ENCODE measurements at regions not wholly inside any gene's neighbourhood (a gene's known extent, or its start where the extent isn't known, plus 50 kb on each side); places are given as distances from the start of the nearest gene placed in this dataset.
A peak's percentile ranks its signal among the peaks of the same experiment; 100 is the strongest.

GRCh38 chr17:14739656-14740431 is 439.0 kb downstream of the HS3ST3B1 start:
- Mint-ChIP-seq H3K36me3 (ENCODE audit: low read depth) (no peaks in the 10 kb centered on the region), H3K27ac (no peak overlapping the region), H3K4me1 (peaks cover 6% of the 10 kb centered on the region), H3K4me3 (no peak overlapping the region), H3K9me3 (no peaks in the 10 kb centered on the region), H3K27me3 (ENCODE audit: insufficient read depth) (no peaks in the 10 kb centered on the region)
- WGBS, 2 experiments (ENCODE audit: insufficient coverage in 1 of 2, insufficient read length in 1 of 2), result 94 to 97% methylated on average over 5 to 6 of the region's 8 CpGs
- H3K9ac ChIP-seq (ENCODE audit: extremely low read depth, low read length, poor library complexity, severe bottlenecking), result no peak overlapping the region
- no peaks in the 10 kb centered on the region for H3K4me1 ChIP-seq (ENCODE audit: control insufficient read depth, insufficient read depth, low read length)
- peak; percentile 39 for DNase-seq
- no peaks in the 10 kb centered on the region for H3K27me3 ChIP-seq (ENCODE audit: control insufficient read depth, insufficient read depth, low read length, poor library complexity, severe bottlenecking)
- H3K4me3 ChIP-seq (ENCODE audit: low read length), result no peak overlapping the region
- H3K27ac ChIP-seq (ENCODE audit: low read depth, low read length), result no peak overlapping the region
- H3K9me3 ChIP-seq (ENCODE audit: control insufficient read depth, low read length), result no peaks in the 10 kb centered on the region
- TF ChIP-seq, protein P1, sequence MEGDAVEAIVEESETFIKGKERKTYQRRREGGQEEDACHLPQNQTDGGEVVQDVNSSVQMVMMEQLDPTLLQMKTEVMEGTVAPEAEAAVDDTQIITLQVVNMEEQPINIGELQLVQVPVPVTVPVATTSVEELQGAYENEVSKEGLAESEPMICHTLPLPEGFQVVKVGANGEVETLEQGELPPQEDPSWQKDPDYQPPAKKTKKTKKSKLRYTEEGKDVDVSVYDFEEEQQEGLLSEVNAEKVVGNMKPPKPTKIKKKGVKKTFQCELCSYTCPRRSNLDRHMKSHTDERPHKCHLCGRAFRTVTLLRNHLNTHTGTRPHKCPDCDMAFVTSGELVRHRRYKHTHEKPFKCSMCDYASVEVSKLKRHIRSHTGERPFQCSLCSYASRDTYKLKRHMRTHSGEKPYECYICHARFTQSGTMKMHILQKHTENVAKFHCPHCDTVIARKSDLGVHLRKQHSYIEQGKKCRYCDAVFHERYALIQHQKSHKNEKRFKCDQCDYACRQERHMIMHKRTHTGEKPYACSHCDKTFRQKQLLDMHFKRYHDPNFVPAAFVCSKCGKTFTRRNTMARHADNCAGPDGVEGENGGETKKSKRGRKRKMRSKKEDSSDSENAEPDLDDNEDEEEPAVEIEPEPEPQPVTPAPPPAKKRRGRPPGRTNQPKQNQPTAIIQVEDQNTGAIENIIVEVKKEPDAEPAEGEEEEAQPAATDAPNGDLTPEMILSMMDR (conservative IDR thresholded peaks at IDR 0.05), result no peak
- H3K36me3 ChIP-seq (ENCODE audit: control insufficient read depth, insufficient read depth, low read length), result no peaks in the 10 kb centered on the region

DNA sequence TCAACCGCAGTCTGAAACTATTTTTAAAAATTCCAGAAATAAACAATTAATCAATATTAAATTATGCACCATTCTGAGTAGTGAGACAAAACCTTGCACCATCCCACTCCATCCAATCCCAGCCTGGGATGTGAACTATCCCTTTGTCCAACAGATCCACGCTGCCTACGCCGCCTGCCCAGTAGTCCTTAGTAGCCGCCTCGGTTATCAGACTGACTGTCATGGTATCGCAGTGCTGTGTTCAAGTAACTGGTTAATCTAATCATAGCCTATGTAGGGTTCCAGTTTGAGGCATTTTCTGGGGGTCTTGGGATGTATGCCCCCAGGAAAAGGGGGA is 437.7 kb downstream of the HS3ST3B1 start:
- no peak overlapping the region for H3K4me3 Mint-ChIP-seq
- Histone ChIP-seq H3K4me3 (ENCODE audit: low read length) (no peak overlapping the region), H3K27ac (ENCODE audit: low read depth, low read length) (no peak overlapping the region), H3K9me3 (ENCODE audit: control insufficient read depth, low read length) (no peaks in the 10 kb centered on the region), H3K27me3 (ENCODE audit: control insufficient read depth, insufficient read depth, low read length, poor library complexity, severe bottlenecking) (no peaks in the 10 kb centered on the region), H3K4me1 (ENCODE audit: control insufficient read depth, insufficient read depth, low read length) (no peaks in the 10 kb centered on the region), H3K9ac (ENCODE audit: extremely low read depth, low read length, poor library complexity, severe bottlenecking) (no peak overlapping the region), H3K36me3 (ENCODE audit: control insufficient read depth, insufficient read depth, low read length) (no peaks in the 10 kb centered on the region)
- TF ChIP-seq, protein P1 (conservative IDR thresholded peaks at IDR 0.05), result no peak
- H3K27me3 Mint-ChIP-seq (ENCODE audit: insufficient read depth), result no peaks in the 10 kb centered on the region
- DNase-seq, result peak; percentile 32
- peaks cover 6% of the 10 kb centered on the region for H3K4me1 Mint-ChIP-seq
- WGBS, 2 experiments (ENCODE audit: insufficient coverage in 1 of 2, insufficient read length in 1 of 2), result 95 to 100% methylated on average over 1 to 7 of the region's 7 CpGs
- no peaks in the 10 kb centered on the region for H3K9me3 Mint-ChIP-seq
- H3K27ac Mint-ChIP-seq, result no peak overlapping the region
- no peaks in the 10 kb centered on the region for H3K36me3 Mint-ChIP-seq (ENCODE audit: low read depth)

GRCh38 chr17:14737984-14738651 is 437.2 kb downstream of the HS3ST3B1 start:
- H3K9me3 Mint-ChIP-seq, result no peaks in the 10 kb centered on the region
- 73 to 81% methylated on average over 6 to 12 of the region's 12 CpGs for WGBS, 2 experiments (ENCODE audit: insufficient coverage in 1 of 2, insufficient read length in 1 of 2)
- no peaks in the 10 kb centered on the region for H3K9me3 ChIP-seq (ENCODE audit: control insufficient read depth, low read length)
- no peaks in the 10 kb centered on the region for H3K27me3 ChIP-seq (ENCODE audit: control insufficient read depth, insufficient read depth, low read length, poor library complexity, severe bottlenecking)
- no peaks in the 10 kb centered on the region for H3K4me1 ChIP-seq (ENCODE audit: control insufficient read depth, insufficient read depth, low read length)
- no peaks in the 10 kb centered on the region for H3K36me3 Mint-ChIP-seq (ENCODE audit: low read depth)
- DNase-seq, result peak; percentile 78
- TF ChIP-seq, protein P1 (conservative IDR thresholded peaks at IDR 0.05), result peak; percentile 75
- H3K9ac ChIP-seq (ENCODE audit: extremely low read depth, low read length, poor library complexity, severe bottlenecking), result no peak overlapping the region
- no peaks in the 10 kb centered on the region for H3K27me3 Mint-ChIP-seq (ENCODE audit: insufficient read depth)
- no peak overlapping the region for H3K4me3 Mint-ChIP-seq
- no peak overlapping the region for H3K4me3 ChIP-seq (ENCODE audit: low read length)
- H3K4me1 Mint-ChIP-seq, result peaks cover 6% of the 10 kb centered on the region
- peak overlapping the region; percentile 19 for H3K27ac ChIP-seq (ENCODE audit: low read depth, low read length)
- no peak overlapping the region for H3K27ac Mint-ChIP-seq
- H3K36me3 ChIP-seq (ENCODE audit: control insufficient read depth, insufficient read depth, low read length), result no peaks in the 10 kb centered on the region
